Astrocyte (in vitro differentiated cells and primary cell): ENCODE measurements at regions not wholly inside any gene's neighbourhood (a gene's known extent, or its start where the extent isn't known, plus 50 kb on each side); places are given as distances from the start of the nearest gene placed in this dataset.

ENCODE experiments used
- EZH2 ChIP-seq: IDR thresholded peaks from 2 replicates; pipeline ENCODE4 v1.6.1; 2012; ENCODE audit warnings: mild to moderate bottlenecking, low read length, inconsistent platforms; ENCODE audit not compliant: insufficient read depth
- TF ChIP-seq, protein P1 (sequence below): IDR thresholded peaks from 2 replicates; pipeline ENCODE4 v1.5.1; 2011; ENCODE audit warnings: low read depth, mild to moderate bottlenecking, inconsistent platforms, low read length, moderate library complexity; ENCODE audit not compliant: insufficient read depth

DNA sequence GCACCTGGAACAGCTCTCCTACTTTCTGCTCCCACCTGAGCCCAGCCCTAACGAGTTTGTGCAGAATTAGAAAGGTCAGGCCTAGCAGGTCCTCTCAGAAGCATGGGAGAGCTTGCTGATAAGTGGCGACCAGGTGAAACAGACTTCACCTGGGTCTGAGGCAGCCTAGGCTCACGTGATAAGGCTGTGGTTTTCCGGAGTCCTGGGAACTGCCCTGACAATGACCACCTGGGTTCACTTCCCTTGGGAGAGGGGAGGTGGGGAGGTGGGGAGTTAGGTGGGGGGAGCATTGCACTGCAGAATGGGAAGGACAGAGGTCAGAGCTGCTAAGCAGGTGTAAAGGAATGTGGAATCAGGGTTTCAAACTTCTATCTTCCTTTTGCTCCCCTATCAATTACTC lies 152.9 kb upstream of the MAP1B start:
- TF ChIP-seq, protein P1, sequence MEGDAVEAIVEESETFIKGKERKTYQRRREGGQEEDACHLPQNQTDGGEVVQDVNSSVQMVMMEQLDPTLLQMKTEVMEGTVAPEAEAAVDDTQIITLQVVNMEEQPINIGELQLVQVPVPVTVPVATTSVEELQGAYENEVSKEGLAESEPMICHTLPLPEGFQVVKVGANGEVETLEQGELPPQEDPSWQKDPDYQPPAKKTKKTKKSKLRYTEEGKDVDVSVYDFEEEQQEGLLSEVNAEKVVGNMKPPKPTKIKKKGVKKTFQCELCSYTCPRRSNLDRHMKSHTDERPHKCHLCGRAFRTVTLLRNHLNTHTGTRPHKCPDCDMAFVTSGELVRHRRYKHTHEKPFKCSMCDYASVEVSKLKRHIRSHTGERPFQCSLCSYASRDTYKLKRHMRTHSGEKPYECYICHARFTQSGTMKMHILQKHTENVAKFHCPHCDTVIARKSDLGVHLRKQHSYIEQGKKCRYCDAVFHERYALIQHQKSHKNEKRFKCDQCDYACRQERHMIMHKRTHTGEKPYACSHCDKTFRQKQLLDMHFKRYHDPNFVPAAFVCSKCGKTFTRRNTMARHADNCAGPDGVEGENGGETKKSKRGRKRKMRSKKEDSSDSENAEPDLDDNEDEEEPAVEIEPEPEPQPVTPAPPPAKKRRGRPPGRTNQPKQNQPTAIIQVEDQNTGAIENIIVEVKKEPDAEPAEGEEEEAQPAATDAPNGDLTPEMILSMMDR = no peak
- no peak for TF ChIP-seq EZH2
